Keratinocyte (primary cell): ENCODE measurements at regions not wholly inside any gene's neighbourhood (a gene's known extent, or its start where the extent isn't known, plus 50 kb on each side); places are given as distances from the start of the nearest gene placed in this dataset.

Source experiments
- EZH2 ChIP-seq: IDR thresholded peaks from one replicate; pipeline ENCODE4 v1.6.1; 2012; ENCODE audit warnings: inconsistent platforms, mild to moderate bottlenecking, low read length, moderate library complexity
- TF ChIP-seq, protein P1 (sequence below), 3 experiments: IDR thresholded peaks in 1 of 3; conservative IDR thresholded peaks in 1 of 3; optimal IDR thresholded peaks in 1 of 3; 2 replicates in 2 of 3; 3 replicates in 1 of 3; pipeline versions ENCODE3 to v1.5.1; 2011; ENCODE audit warnings: low read length in 3 of 3, mild to moderate bottlenecking in 3 of 3, moderate library complexity in 2 of 3, control low read depth in 1 of 3, inconsistent platforms in 1 of 3; ENCODE audit not compliant: insufficient read depth in 2 of 3; ENCODE audit errors: extremely low read depth in 1 of 3

DNA sequence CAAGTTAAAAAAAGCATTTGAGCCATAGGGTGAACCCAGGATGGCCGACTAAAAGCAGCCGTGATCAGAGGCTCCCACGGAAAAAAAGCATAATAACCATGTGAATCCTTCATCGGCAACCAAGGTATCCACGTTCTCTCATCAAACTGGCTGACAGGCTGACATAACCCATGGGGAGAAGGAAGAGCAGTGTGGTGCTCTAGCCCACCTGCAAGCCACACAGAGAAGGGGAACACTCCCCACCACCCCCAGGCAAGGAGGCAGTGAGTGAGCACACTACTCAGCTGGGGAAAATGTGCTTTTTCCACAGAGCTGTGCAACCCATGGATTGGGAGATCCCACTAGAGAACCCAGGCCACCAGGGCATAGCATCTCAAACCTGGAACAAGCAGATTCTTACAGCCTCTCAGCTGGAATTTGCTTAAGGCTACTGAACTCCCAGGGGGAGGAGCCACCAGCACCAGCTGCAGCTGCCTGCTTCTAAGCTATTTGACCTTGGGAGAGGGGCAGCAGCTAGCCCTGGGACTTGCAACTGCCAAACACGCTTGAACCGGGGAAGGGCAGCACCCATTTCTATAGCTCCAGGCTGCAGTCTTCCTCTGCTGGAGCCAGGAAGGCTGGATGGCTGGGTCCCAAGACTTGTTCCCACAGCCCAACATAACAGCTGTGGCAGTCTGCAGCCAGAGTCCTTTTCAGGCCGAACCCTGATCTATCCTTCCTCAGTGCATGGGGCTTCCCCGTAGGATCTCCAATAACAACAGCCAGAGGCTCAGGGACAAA, 178.2 kb upstream of the NRG3 start:
- TF ChIP-seq, protein P1, sequence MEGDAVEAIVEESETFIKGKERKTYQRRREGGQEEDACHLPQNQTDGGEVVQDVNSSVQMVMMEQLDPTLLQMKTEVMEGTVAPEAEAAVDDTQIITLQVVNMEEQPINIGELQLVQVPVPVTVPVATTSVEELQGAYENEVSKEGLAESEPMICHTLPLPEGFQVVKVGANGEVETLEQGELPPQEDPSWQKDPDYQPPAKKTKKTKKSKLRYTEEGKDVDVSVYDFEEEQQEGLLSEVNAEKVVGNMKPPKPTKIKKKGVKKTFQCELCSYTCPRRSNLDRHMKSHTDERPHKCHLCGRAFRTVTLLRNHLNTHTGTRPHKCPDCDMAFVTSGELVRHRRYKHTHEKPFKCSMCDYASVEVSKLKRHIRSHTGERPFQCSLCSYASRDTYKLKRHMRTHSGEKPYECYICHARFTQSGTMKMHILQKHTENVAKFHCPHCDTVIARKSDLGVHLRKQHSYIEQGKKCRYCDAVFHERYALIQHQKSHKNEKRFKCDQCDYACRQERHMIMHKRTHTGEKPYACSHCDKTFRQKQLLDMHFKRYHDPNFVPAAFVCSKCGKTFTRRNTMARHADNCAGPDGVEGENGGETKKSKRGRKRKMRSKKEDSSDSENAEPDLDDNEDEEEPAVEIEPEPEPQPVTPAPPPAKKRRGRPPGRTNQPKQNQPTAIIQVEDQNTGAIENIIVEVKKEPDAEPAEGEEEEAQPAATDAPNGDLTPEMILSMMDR (optimal IDR thresholded peaks at IDR 0.05 in 1 of 3, IDR thresholded peaks at IDR 0.05 in 1 of 3, conservative IDR thresholded peaks at IDR 0.05 in 1 of 3; ENCODE audit: extremely low read depth in 1 of 3, insufficient read depth in 2 of 3, low read length in 3 of 3), result no peak
- TF ChIP-seq EZH2, result no peak
